Ascending aorta (tissue), 2 donors: ENCODE measurements at regions not wholly inside any gene's neighbourhood (a gene's known extent, or its start where the extent isn't known, plus 50 kb on each side); places are given as distances from the start of the nearest gene placed in this dataset.

Experiments used
- DNase-seq, 2 donors: peaks; one replicate each; pipeline ENCODE4 v3.0.0-alpha.2; 2019; ENCODE audit warnings: low spot score in 2 of 2
- H3K27ac ChIP-seq, 2 donors: fragments of 200-600 bp; sonication (generic); one replicate each; pipeline ENCODE4 v1.5.1; 2016 to 2017; ENCODE audit warnings: mild to moderate bottlenecking in 1 of 2
- H3K27me3 ChIP-seq: fragments of 200-600 bp; sonication (generic); one replicate; pipeline ENCODE4 v1.5.1; 2017
- H3K36me3 ChIP-seq, 2 donors: fragments of 200-600 bp; sonication (generic); one replicate each; pipeline ENCODE4 v1.5.1; 2016
- H3K4me1 ChIP-seq, 2 donors: fragments of 200-600 bp; sonication (generic); one replicate each; pipeline ENCODE4 v1.5.1; 2016 to 2017; ENCODE audit warnings: mild to moderate bottlenecking in 1 of 2
- H3K4me3 ChIP-seq, 2 donors: fragments of 200-600 bp; sonication (generic); one replicate each; pipeline ENCODE4 v1.5.1; 2016 to 2017; ENCODE audit warnings: mild to moderate bottlenecking in 1 of 2
- H3K9me3 ChIP-seq, 2 donors: fragments of 200-600 bp; sonication (generic); one replicate each; pipeline ENCODE4 v1.5.1; 2016
- intact Hi-C: fragments of 100-400 bp; cut with DNase I; formaldehyde crosslinking; loops from one replicate; pipeline ENCODE4 v1.15.1; 2023
- TF ChIP-seq, protein P1 (sequence below), 3 experiments: fragments of 200-600 bp in 2 of 3; fragments of 450-650 bp in 1 of 3; sonication (generic) in 2 of 3; IDR thresholded peaks; one replicate each; pipeline ENCODE4 v1.5.1; 2016 to 2019; ENCODE audit warnings: antibody characterized with exemption in 3 of 3, mild to moderate bottlenecking in 1 of 3, moderate library complexity in 1 of 3

DNA sequence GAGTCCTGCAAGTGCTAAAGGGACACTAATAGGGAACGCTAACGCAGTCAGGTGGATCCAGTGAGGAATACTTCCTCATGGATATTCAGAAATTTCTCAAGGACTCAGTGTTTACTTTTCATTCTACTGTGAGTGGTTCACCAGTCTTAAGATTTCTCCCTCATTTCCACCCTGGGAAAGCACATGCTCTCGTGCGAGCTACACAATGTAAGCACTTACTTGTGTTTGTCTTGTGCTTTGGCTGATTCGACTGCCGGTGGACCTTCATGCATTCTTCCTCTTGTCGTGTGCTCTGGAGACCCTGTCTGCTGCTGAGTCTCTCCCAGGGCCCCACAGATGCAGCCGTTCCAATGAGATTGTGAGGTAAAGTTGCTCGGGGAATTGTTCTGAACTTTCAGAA lies 180.1 kb downstream of the NUFIP1 start:
- Histone ChIP-seq H3K4me1 (peaks cover 3 to 28% of the 10 kb centered on the region in 2 donors), H3K27me3 (no peaks in the 10 kb centered on the region), H3K27ac (peak overlapping the region in 1 of 2 donors; percentile 57), H3K4me3 (no peak overlapping the region), H3K9me3 (no peaks in the 10 kb centered on the region), H3K36me3 (no peaks in the 10 kb centered on the region)
- TF ChIP-seq, protein P1, sequence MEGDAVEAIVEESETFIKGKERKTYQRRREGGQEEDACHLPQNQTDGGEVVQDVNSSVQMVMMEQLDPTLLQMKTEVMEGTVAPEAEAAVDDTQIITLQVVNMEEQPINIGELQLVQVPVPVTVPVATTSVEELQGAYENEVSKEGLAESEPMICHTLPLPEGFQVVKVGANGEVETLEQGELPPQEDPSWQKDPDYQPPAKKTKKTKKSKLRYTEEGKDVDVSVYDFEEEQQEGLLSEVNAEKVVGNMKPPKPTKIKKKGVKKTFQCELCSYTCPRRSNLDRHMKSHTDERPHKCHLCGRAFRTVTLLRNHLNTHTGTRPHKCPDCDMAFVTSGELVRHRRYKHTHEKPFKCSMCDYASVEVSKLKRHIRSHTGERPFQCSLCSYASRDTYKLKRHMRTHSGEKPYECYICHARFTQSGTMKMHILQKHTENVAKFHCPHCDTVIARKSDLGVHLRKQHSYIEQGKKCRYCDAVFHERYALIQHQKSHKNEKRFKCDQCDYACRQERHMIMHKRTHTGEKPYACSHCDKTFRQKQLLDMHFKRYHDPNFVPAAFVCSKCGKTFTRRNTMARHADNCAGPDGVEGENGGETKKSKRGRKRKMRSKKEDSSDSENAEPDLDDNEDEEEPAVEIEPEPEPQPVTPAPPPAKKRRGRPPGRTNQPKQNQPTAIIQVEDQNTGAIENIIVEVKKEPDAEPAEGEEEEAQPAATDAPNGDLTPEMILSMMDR (IDR thresholded peaks at IDR 0.05), result no peak
- DNase-seq, result no peak
- intact Hi-C loops, result no loop called here

- no peak overlapping the region for H3K27ac ChIP-seq
- intact Hi-C loops, result no loop called here
- H3K27me3 ChIP-seq, result no peaks in the 10 kb centered on the region
- TF ChIP-seq, protein P1 (IDR thresholded peaks at IDR 0.05), result no peak
- no peak for DNase-seq
- H3K36me3 ChIP-seq, result no peaks in the 10 kb centered on the region
- H3K4me1 ChIP-seq, result peaks cover 3 to 20% of the 10 kb centered on the region in 2 donors
- H3K4me3 ChIP-seq, result no peak overlapping the region
- no peaks in the 10 kb centered on the region for H3K9me3 ChIP-seq
Measured at GRCh38 chr13:44808185-44808584, 181.1 kb downstream of the NUFIP1 start.

- no peaks in the 10 kb centered on the region for H3K36me3 ChIP-seq
- intact Hi-C loops, result no loop called here
- H3K4me3 ChIP-seq, result no peak overlapping the region
- TF ChIP-seq, protein P1 (IDR thresholded peaks at IDR 0.05), result no peak
- no peaks in the 10 kb centered on the region for H3K27me3 ChIP-seq
- no peak overlapping the region for H3K27ac ChIP-seq
- no peak for DNase-seq
- H3K4me1 ChIP-seq, result peaks cover 3 to 18% of the 10 kb centered on the region in 2 donors
- H3K9me3 ChIP-seq, result no peaks in the 10 kb centered on the region
Measured at GRCh38 chr13:44807449-44808034, 181.7 kb downstream of the NUFIP1 start.

- H3K27ac ChIP-seq, result peak overlapping the region; percentile 20 to 38
- H3K9me3 ChIP-seq, result no peaks in the 10 kb centered on the region
- no peak for DNase-seq
- H3K4me3 ChIP-seq, result no peak overlapping the region
- H3K27me3 ChIP-seq, result no peaks in the 10 kb centered on the region
- TF ChIP-seq, protein P1 (IDR thresholded peaks at IDR 0.05), result no peak
- intact Hi-C loops, result no loop called here
- no peaks in the 10 kb centered on the region for H3K36me3 ChIP-seq
- H3K4me1 ChIP-seq, result peaks cover 3 to 14% of the 10 kb centered on the region in 2 donors
Measured at GRCh38 chr13:44806826-44807225, 182.4 kb downstream of the NUFIP1 start.

DNA sequence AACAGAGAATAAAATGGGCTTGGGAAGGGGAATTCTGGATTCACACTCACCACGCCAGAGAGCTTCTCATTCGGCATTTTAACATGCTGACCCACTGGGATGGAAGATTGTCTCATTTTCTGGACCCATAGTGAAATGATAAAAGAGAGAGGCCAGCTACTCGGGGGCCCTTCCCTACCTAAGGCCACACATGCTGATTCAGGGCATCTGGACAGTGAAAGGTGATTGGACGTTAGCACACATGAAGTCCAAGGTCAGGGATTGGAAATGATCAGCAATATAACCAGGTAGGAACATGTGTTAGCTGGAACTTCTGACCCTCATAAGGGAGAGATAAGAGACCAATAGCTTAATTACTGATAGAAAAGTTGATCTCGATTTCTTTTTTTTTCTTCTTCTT lies 183.7 kb downstream of the NUFIP1 start:
- Histone ChIP-seq H3K36me3 (no peaks in the 10 kb centered on the region), H3K27me3 (no peaks in the 10 kb centered on the region), H3K4me3 (no peak overlapping the region), H3K9me3 (no peaks in the 10 kb centered on the region), H3K4me1 (peaks cover 3 to 6% of the 10 kb centered on the region in 2 donors), H3K27ac (no peak overlapping the region)
- DNase-seq, result no peak
- TF ChIP-seq, protein P1 (IDR thresholded peaks at IDR 0.05), result no peak
- intact Hi-C loops, result no loop called here

DNA sequence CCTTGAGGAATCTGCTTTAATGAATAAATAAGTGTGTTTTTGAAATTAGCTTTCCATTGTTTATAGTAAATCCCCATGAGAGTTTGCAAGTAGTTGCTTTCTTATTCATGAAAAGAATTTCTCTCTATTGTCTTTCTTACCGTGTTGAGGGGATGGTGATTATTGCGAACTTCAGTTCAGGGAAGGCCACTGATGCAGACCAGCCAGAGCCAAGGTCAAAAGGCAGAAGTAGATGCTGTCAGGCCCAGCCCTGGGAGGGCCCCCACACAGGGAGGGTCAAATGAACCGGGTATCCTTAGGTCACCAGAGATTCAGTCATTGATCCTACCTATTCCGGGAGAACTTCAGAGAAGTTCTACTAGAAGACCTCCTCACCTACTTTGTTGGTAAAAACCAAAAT lies 185.9 kb downstream of the NUFIP1 start:
- TF ChIP-seq, protein P1 (IDR thresholded peaks at IDR 0.05), result no peak
- no peak overlapping the region for H3K4me3 ChIP-seq
- H3K27me3 ChIP-seq, result no peaks in the 10 kb centered on the region
- no peaks in the 10 kb centered on the region for H3K36me3 ChIP-seq
- intact Hi-C loops, result no loop called here
- H3K27ac ChIP-seq, result no peak overlapping the region
- DNase-seq, result no peak
- H3K4me1 ChIP-seq, result peaks cover 0 to 3% of the 10 kb centered on the region in 2 donors
- no peaks in the 10 kb centered on the region for H3K9me3 ChIP-seq
